HEK293T (cell line): ENCODE measurements at regions not wholly inside any gene's neighbourhood (a gene's known extent, or its start where the extent isn't known, plus 50 kb on each side); places are given as distances from the start of the nearest gene placed in this dataset.
"Not testable (repeated sequence)": the region's sequence is repeated elsewhere in the genome, so short reads cannot be mapped to it uniquely, and the experiment has no call there.

Source experiments
- ARNT ChIP-seq: fragments of 450-650 bp; IDR thresholded peaks from 2 replicates; pipeline ENCODE4 v1.6.1; 2017; ENCODE audit warnings: mild to moderate bottlenecking
- BHLHE40 ChIP-seq: fragments of 450-650 bp; IDR thresholded peaks from 2 replicates; pipeline ENCODE4 v1.6.1; 2016; ENCODE audit warnings: mild to moderate bottlenecking, moderate library complexity, borderline replicate concordance
- ELF4 ChIP-seq: fragments of 450-650 bp; IDR thresholded peaks from 2 replicates; pipeline ENCODE4 v1.6.1; 2017; ENCODE audit warnings: antibody characterized with exemption
- FOXA1 ChIP-seq: fragments of 450-650 bp; IDR thresholded peaks from 2 replicates; pipeline ENCODE4 v1.6.1; 2016; ENCODE audit warnings: mild to moderate bottlenecking
- FOXK2 ChIP-seq: fragments of 450-650 bp; IDR thresholded peaks from 2 replicates; pipeline ENCODE4 v1.6.1; 2016; ENCODE audit warnings: mild to moderate bottlenecking
- FOXM1 ChIP-seq: fragments of 450-650 bp; IDR thresholded peaks from 2 replicates; pipeline ENCODE4 v1.6.1; 2017; ENCODE audit warnings: mild to moderate bottlenecking, borderline replicate concordance
- HDGF ChIP-seq: fragments of 450-650 bp; IDR thresholded peaks from 2 replicates; pipeline ENCODE4 v1.6.1; 2017; ENCODE audit warnings: antibody characterized with exemption, borderline replicate concordance
- L3MBTL2 ChIP-seq: fragments of 450-650 bp; conservative IDR thresholded peaks from 2 replicates; pipeline ENCODE4 v1.6.1; 2016; ENCODE audit warnings: mild to moderate bottlenecking
- LEF1 ChIP-seq: fragments of 450-650 bp; IDR thresholded peaks from 2 replicates; pipeline ENCODE4 v1.6.1; 2017; ENCODE audit warnings: mild to moderate bottlenecking, borderline replicate concordance
- NFRKB ChIP-seq: fragments of 450-650 bp; IDR thresholded peaks from 2 replicates; pipeline ENCODE4 v1.6.1; 2016; ENCODE audit warnings: mild to moderate bottlenecking, moderate library complexity
- SP1 ChIP-seq: fragments of 450-650 bp; IDR thresholded peaks from 2 replicates; pipeline ENCODE4 v1.6.1; 2017
- ZNF384 ChIP-seq: fragments of 450-650 bp; IDR thresholded peaks from 2 replicates; pipeline ENCODE4 v1.6.1; 2016
- TF ChIP-seq, protein P1 (sequence below): fragments of 450-650 bp; IDR thresholded peaks from 2 replicates; pipeline ENCODE4 v1.6.1; 2016

GRCh38 chr16:21524752-21525028, 74.7 kb upstream of the METTL9 start:
- TF ChIP-seq ZNF384, LEF1, BHLHE40, NFRKB, SP1, HDGF, FOXA1, ELF4, FOXK2, FOXM1, L3MBTL2, ARNT: not testable (repeated sequence)
- TF ChIP-seq, protein P1, sequence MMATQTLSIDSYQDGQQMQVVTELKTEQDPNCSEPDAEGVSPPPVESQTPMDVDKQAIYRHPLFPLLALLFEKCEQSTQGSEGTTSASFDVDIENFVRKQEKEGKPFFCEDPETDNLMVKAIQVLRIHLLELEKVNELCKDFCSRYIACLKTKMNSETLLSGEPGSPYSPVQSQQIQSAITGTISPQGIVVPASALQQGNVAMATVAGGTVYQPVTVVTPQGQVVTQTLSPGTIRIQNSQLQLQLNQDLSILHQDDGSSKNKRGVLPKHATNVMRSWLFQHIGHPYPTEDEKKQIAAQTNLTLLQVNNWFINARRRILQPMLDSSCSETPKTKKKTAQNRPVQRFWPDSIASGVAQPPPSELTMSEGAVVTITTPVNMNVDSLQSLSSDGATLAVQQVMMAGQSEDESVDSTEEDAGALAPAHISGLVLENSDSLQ, result not testable (repeated sequence)
